ENCODE measurements at regions not wholly inside any gene's neighbourhood (a gene's known extent, or its start where the extent isn't known, plus 50 kb on each side); places are given as distances from the start of the nearest gene placed in this dataset.

- no peaks in the 10 kb centered on the region for H3K36me3 ChIP-seq (ENCODE audit: control insufficient read depth in 5 of 5, insufficient read depth in 5 of 5, low read length in 5 of 5)
- no peaks in the 10 kb centered on the region for H3K9me3 ChIP-seq (ENCODE audit: control insufficient read depth in 5 of 5, low read length in 5 of 5)
- H3K27ac ChIP-seq (ENCODE audit: low read depth, low read length) = no peak overlapping the region
- H3K4me1 ChIP-seq (ENCODE audit: control insufficient read depth in 5 of 5, insufficient read depth in 5 of 5, low read length in 5 of 5) = peaks cover 0 to 7% (median 5%) of the 10 kb centered on the region in 5 donors
- no peaks in the 10 kb centered on the region for H3K27me3 ChIP-seq (ENCODE audit: control insufficient read depth in 5 of 5, insufficient read depth in 4 of 5, low read length in 5 of 5)
- peak overlapping the region in 4 of 5 donors; percentile 17 to 53 (median 38) for H3K4me3 ChIP-seq (ENCODE audit: low read depth in 1 of 5, low read length in 5 of 5)
- H3K9ac ChIP-seq (ENCODE audit: low read length in 5 of 5) = no peak overlapping the region
Measured at GRCh38 chr3:69439643-69440270, 53.9 kb upstream of the FRMD4B start.

DNA sequence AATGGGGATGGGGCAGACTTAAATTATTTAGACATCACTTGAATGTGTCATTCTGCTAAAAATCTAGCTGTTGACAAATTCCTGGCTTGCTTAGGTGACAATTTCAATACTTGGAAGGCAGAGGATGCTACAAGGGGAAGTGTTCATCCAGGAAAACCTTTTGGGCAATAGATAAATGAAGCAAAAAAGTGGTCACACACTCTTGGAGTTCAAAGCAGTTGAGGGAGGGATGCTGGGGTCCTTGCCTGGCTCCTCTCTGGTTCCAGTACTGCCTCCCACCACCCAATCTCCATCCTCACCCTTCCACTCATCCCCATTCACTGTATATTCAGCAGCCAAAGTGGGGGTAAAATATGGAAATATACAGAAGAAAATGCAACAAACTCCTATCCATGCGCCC lies 52.6 kb upstream of the FRMD4B start:
- H3K9ac ChIP-seq (ENCODE audit: low read length in 5 of 5) = no peak overlapping the region
- H3K4me3 ChIP-seq (ENCODE audit: low read depth in 1 of 5, low read length in 5 of 5) = no peak overlapping the region
- H3K27me3 ChIP-seq (ENCODE audit: control insufficient read depth in 5 of 5, insufficient read depth in 4 of 5, low read length in 5 of 5) = peaks cover 0 to 2% (median 0%) of the 10 kb centered on the region in 5 donors
- H3K36me3 ChIP-seq (ENCODE audit: control insufficient read depth in 5 of 5, insufficient read depth in 5 of 5, low read length in 5 of 5) = no peaks in the 10 kb centered on the region
- H3K4me1 ChIP-seq (ENCODE audit: control insufficient read depth in 5 of 5, insufficient read depth in 5 of 5, low read length in 5 of 5) = peaks cover 0 to 7% (median 5%) of the 10 kb centered on the region in 5 donors
- H3K27ac ChIP-seq (ENCODE audit: low read depth, low read length) = no peak overlapping the region
- no peaks in the 10 kb centered on the region for H3K9me3 ChIP-seq (ENCODE audit: control insufficient read depth in 5 of 5, low read length in 5 of 5)

- H3K9me3 ChIP-seq (ENCODE audit: control insufficient read depth in 5 of 5, low read length in 5 of 5) = no peaks in the 10 kb centered on the region
- H3K4me3 ChIP-seq (ENCODE audit: low read depth in 1 of 5, low read length in 5 of 5) = no peak overlapping the region
- no peaks in the 10 kb centered on the region for H3K36me3 ChIP-seq (ENCODE audit: control insufficient read depth in 5 of 5, insufficient read depth in 5 of 5, low read length in 5 of 5)
- no peak overlapping the region for H3K9ac ChIP-seq (ENCODE audit: low read length in 5 of 5)
- H3K4me1 ChIP-seq (ENCODE audit: control insufficient read depth in 5 of 5, insufficient read depth in 5 of 5, low read length in 5 of 5) = peaks cover 0 to 7% (median 5%) of the 10 kb centered on the region in 5 donors
- peaks cover 0 to 2% (median 0%) of the 10 kb centered on the region in 5 donors for H3K27me3 ChIP-seq (ENCODE audit: control insufficient read depth in 5 of 5, insufficient read depth in 4 of 5, low read length in 5 of 5)
- H3K27ac ChIP-seq (ENCODE audit: low read depth, low read length) = no peak overlapping the region
Measured at GRCh38 chr3:69435274-69436265, 49.7 kb upstream of the FRMD4B start.

Measured in subcutaneous abdominal adipose tissue (tissue), 5 donors.